HG03025 (cell line): ENCODE measurements at regions not wholly inside any gene's neighbourhood (a gene's known extent, or its start where the extent isn't known, plus 50 kb on each side); places are given as distances from the start of the nearest gene placed in this dataset.

Experiments used
- ATAC-seq: cut with Tn5 transposase; IDR thresholded peaks from one replicate; pipeline ENCODE4 v1.9.1; 2021; ENCODE audit warnings: mild to moderate bottlenecking, moderate library complexity; ENCODE audit not compliant: unreplicated experiment, low FRiP score

DNA sequence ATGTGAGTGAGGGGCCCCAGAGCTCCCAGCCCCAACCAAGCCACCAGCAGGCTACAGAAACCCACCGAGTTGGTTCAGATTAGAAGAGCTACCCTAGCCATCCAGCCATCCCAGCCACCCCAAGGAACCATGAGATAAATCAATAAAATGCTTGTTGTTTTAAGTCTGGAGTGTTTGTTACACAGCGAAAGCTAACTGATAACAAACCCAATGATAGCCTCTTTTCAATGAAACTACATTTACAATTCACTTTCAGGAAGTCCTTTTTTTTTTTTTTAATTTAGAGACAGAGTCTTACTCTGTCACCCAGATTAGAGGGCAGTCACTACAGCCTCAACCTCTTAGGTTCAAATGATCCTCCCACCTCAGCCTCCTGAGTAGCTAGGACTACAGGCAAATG is 215.0 kb upstream of the ZFHX3 start:
- no peak for ATAC-seq

DNA sequence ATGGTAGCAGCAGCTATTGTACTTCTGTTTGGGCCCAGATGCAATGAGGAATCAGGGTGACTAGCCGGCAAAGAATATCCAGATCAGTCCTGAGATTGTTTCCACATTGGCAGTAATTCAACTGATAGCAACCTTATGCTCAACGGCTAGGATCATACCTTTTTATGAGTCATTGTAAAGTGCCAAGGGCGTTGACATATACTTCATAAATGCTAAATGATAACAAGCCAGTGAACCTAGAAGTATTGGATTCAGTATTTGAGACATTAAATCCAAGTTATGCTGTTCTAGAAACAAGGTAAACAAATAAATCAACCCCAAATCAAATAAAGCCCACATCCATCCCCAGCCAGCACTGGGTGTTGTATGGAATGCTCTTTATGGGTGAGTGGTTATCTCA is 207.1 kb upstream of the ZFHX3 start:
- ATAC-seq: no peak

DNA sequence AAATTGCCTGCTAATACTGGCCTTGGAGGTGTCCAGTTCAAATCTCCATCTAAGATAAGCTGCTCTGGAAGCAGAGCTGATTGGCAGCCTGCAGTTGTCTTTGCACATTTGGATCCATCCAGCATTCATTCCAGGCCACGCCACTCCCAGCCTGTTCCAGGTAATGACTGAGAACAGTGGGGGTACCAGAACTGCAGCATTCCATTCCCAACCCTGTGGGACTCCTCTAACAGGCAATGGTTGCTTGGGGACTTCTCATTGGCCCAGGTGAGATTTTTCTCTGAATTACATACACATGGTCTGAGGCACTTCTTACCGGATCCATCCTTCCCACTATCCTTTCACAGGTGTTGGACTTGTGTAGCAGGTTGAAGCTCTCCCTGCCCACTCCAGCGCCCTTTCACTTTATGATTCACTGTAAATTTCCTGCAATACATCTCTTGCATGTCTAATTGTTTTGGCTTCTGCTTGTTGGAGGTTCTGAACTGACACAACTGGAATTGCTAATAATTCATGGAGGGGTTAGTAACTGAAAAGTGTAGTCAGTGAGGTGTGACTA is 206.1 kb upstream of the ZFHX3 start:
- ATAC-seq: no peak

DNA sequence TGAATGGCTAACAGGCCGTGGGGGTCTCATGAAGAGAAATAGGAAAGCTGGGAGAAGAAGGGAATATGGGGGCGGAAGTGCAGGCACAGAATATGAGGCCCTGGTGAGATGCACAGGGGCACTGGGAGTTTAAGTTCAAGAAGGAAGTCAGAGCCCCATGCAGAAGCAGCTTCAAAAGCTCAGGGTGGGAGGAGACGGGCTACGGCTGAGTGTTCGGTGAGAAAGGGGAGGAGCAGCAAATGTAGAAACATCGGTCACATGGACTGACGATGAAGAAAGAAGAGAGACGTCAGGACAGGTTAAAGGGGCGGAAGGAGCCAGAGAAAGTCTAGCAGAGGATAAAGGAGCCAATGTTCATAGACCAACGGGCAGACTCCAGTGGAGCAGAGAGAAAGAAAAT is 204.5 kb upstream of the ZFHX3 start:
- ATAC-seq: no peak

DNA sequence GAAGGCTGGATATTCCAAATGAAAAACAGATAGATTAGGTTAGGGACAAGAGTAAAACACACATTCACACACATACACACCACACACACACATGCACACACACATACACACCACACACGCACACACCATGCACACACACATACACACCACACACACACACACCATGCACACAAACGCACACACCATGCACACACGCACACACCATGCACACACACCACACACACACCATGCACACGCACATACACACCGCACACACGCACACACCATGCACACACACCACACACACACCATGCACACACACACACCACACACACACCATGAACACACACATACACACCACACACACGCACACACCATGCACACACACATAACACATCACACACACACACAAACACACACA is 203.7 kb upstream of the ZFHX3 start:
- no peak for ATAC-seq

DNA sequence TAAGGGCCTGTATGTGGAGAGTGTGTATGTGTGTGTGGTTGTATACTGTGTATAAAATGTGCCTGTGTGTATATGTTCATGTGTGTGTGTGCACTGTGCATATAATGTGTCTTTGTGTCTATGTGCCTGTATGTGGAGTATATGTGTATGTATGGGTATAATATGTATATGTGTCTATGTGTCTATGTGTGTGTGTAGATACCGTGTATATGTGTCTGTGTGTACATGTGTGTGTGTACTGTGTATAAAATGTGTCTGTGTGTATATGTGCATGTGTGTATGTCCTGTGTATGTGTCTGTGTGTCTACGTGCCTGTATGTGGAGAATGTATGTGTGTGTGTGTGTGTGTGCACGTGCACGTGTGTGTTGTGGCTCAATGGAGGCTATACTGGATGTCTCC is 200.4 kb upstream of the ZFHX3 start:
- ATAC-seq: no peak

DNA sequence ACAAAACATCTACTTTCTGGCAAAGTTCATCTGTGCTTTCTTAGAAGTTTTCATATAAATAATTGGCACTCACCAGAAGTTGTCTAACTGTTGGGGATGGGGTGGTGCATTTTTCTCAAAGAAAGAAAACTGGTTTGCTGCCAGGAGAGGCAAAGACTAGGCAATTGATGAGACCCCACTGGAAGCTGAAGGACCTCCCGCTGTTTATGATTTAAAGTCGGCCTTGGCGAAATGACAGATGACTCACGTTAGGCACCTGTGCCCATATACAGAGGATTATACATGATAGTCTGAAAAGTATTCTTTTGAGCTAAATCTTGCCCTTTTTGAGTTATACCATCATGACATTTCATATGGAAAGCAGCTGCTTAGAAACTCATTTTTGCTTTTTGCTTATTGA is 193.0 kb upstream of the ZFHX3 start:
- no peak for ATAC-seq

DNA sequence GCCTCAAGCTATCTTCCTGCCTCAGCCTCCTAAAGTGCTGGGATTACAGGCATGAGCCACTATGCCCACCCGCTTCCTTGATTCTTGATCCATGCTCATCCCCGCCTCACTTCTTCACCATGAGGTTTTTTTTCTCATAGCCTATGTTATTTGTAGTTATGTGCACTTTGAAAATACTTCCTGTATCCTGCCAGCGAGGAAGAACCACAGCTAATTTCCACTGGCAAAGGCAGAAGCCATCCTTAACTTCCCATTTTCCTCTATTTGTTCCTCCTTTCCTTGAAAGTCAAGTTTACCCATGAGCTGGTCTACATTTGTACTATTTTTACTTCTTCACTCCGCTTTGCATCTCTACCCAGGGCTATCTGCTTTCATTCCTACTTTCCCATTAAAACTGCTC is 189.7 kb upstream of the ZFHX3 start:
- ATAC-seq: no peak

DNA sequence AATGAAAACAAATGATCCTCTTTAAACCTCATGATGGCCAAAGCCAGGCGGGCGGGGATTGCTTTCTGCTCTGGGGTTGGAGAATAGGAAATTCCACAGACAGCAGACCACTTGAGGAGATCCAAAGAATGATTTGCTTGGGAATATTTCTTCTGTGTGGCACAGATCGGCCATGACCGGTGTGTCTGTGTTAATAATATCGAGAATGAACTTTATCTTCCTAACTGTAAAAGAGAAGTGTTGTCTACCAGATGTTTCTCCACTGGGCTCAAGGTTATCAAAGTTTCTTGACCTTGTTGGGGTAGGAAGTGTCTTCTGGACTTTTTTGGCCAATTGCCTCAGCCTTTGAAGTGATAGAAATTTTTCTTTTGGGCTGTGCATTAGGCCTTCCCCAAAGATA is 186.6 kb upstream of the ZFHX3 start:
- no peak for ATAC-seq

DNA sequence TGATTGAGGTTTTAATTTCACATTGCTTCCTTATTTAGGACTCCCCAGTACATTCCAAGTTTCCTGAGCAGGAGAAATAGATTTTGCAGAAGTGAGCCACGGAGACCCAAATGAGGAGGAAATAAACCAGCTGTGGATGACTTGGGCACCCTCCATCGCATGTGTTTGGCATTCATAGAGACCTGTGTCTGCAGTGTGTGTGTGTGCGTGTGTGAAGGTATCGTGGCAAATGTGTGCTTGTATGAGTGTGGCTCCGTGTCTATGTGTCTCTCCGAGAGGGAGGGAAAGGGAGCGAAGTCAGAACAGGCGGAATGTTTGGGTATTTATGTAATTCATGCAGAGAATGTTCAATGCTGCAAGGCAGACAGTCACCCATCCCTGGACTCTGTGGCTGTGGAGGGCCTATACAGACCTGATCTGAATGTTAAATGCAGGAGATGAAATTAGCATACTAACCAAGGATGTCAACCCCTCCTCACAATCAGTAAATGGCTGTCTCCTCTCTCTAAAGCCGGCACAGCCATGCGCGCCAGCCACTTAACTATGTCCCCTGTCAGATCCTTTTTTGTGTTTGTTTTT is 186.0 kb upstream of the ZFHX3 start:
- ATAC-seq: no peak

DNA sequence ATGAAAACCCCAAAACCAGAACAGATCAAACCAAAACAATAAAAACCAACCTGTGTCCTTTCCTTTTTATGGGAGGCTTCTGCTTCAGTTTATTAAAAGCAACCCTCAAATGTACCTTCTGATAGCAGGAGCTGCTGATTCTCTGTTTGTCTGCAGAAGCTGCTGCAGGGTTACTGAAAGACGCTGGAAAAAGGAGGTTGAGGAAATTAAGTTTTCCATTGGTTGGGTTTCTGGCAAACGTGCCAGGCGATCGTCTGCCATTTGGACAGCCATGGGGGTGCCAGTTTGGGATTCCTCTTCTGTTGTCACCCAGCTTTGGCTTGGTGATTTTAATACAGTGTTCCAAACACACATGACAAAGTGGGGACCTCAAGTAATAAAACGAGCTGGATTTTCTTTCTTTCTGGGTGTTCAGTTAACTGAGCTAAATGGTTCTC is 185.4 kb upstream of the ZFHX3 start:
- no peak for ATAC-seq

DNA sequence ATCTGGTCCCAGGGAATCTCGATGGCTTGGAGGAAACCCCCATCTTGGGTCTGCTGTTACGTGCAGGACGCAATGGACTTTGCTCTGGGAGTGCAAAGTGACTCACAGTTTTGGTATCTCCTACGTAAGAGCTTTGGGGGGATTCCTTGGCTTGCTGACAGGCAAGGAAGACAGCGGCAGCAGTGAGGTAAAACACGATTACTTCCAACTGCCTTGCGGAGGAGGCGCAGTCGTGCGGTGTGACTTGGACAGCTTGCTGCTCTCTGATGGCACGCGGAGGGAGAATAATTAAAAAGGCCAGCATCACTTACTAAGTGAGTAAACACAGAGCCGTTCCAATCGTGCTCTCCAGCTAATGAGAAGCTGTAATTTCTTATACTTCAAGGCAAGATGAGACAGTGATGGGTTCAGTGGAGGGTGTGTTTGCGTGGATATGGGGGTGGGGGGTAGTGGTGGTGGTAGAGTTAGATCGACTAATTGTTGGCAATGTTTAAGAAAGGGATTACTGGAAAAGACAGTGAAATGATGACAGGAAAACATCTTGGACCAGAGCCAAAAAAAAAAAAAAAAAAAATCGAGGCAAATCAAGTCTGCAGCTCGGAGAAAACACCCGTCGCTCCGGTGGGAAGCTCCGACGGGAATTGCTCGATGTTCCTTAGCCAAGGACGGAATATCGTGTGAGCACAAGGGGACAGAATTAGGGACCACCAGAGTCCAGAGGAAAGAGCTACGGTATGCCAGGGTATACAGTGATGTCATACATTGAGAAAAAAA is 184.8 kb upstream of the ZFHX3 start:
- ATAC-seq: no peak

DNA sequence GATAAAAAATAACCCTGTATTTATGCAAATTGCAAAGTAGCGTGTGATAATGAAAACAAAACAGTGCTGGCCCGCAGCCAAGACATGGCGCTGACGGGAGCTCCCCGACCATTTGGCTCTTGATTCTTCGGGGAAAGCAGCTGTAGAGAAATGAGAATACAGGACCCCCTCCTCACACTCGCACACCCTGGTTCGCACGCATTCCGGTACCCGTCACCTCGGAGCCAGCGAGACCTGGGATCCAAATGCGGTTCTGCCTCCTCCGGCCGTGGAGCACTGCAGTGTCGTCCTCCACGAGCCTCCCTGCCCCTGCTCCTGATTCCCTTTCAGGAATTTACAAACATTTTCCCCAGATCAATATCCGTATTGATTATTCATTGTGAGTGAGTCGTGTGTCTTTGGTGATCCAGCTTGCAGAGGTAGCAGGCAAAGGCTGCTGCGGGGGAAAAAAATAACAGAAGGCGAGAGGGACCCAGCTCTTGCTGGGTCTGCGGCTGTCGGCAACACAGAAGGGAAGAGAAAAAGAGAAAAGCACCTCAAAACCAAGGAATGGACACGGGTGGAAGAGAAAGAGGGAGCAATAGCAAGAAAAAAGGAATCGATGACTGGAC is 184.1 kb upstream of the ZFHX3 start:
- no peak for ATAC-seq

DNA sequence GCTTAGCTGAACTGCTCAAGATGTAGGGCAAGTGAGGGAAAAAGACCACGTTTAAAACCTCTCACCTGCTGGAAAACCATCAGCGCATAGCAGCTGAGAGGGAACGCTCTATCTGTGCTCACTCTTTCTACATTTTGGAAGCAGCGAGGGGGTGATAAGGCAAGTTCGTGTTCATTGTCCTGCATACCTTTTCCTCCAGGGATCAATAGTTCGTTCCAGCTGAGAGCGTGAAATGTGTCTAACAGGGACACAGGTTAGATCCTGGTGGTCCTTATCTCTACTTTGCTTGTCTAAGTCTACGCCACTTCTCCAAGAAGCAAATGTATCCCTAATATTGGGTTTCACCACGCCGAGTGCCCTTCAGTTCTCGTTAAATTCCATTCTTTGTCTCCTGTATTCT is 183.5 kb upstream of the ZFHX3 start:
- ATAC-seq: no peak

DNA sequence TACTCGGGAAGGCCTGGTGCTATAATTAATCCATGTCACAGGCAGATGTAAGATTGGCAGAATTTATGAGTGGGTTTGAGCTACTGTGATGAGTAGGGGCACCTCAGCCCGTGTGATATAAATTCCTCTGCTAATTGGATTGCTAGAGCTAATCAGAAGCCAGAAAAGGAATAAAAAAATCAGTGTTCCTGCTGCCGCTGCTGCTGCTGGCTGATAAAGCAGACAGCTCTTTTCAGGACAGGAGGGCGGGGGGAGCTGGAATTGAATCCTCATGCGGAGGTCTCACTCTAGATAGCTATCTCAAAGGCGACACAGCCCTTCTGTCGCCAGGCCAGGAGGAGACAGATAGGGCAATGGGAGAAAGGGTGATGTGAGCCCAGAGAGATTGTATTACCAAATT is 182.7 kb upstream of the ZFHX3 start:
- ATAC-seq: no peak

DNA sequence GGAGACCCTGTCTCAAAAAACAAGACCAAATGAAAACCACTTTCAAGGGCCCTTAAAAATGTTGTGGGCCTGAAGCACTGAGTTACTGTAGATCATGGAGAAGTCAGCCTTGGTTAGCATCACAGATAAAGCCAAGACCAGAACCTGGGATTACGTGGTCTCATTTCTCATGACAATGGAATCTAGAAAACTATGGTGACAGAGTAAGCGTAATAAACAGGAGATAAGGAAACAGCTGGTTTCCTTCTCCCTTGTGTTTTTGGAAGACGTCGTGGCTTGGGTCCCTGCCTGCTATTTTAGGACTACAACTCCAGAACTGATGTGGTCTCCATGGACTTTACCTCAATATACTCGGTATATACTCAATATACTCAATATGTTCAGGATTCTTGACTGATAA is 180.7 kb upstream of the ZFHX3 start:
- no peak for ATAC-seq

DNA sequence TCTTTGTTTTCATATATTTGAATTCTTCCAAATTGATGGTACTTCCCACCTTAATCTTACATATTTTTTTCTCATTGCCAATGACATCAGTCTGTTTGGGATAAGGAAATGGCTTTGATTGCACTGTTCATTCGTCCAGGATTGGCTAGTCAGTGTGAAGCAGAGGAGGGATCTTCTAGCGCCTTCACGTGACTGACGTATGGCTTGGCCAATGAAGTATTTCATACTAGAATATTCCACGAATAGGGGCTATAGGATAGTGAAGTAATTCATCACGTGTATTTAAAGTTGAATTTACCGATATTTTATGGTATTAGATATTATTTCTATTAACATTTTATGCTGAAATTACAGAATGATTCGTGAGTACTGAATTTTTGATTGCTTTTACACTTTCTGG is 178.7 kb upstream of the ZFHX3 start:
- ATAC-seq: no peak

DNA sequence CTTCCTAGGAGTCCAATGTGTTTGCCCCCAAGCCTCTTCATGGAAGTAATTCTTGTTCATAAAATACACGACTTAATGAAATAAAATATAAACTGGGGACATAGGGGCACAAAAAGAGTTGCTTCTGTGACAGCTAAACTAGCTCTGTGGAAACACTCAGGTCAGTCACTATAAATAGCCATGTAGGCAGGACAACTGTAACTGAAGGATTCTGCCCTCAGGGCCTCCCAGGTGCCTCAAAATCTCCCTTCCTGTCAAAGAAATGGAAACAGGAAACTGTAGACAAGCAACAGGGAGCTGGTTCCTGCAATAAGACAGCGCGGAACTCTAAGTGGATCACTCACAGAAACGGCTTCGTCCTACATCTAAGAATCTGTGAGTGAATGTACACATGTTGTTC is 178.1 kb upstream of the ZFHX3 start:
- no peak for ATAC-seq

DNA sequence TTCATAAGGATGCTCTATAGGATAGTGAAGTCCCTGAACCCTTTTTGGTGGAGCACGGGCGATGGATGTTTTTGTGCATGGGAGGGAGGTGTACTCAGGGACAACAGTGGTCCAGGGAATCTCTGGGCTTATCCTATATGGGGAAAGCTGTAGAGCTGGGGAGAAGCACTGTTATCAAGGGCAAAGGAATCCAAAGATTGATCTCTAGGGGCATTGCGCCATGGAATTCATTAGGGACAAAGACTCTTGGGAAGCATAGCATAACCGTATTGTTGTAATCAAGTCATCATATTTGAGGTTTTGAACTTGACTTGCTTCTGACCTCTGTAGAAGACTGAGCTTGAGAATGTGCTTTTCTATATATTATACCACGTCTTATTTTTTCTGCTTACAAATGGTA is 172.9 kb upstream of the ZFHX3 start:
- no peak for ATAC-seq

DNA sequence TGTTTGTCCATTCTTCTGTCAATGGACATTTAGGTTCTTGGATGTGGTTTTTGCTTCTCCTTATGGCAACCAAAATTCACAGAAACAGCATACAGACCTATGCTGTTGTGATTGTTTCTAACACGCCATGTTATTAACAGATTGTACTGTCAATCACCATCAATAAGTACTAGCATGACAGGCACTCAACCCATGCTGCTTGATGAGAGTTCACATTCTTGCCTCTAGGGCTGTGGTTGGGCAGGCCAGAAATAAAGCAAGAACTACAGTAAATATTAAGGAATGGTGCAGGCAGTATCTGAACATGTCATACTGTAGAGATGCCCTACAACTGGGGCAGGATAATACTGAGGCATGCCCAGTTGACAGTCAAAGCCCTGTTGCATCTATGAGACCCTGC is 171.2 kb upstream of the ZFHX3 start:
- no peak for ATAC-seq

DNA sequence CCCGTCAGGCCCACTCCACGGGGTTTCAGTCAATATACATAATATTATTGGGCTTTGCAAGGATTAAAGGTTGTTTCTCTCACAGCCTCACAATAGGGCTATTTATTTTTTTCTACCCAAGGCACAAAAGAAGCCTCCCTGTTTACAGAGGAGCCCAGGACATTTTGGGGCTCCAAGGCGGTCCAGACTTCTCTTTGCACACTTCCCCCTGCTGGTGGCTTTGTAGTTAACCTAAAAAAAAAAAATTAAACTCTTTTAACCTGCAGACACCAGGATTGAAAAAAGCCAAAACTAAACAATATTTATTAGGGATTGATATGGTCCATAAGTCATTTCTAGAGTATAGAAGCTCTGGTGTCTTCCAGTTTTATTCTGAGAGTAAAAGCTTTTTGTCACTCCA is 169.7 kb upstream of the ZFHX3 start:
- no peak for ATAC-seq

DNA sequence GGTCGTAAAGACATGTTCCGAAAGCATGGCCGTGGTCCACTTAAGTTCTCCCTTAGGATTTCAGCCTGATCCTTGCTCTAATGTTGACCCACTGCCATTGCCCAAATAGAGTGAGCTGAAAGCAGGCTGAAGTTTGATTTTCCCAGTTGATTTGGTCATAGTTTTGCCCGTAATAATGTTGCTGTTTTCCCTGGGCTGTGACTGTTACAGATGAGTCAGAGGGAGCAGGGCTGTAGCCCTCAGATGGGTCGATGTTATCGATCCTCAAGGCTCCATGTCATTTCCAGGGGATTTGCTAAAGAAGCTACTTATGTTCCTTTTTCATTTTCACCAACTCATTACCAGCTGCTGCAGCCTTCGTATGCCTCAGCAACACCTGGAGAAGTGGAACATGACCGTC is 169.0 kb upstream of the ZFHX3 start:
- no peak for ATAC-seq
